T-helper 9 cell (primary cell): ENCODE measurements at regions not wholly inside any gene's neighbourhood (a gene's known extent, or its start where the extent isn't known, plus 50 kb on each side); places are given as distances from the start of the nearest gene placed in this dataset.
"Not testable (repeated sequence)": the region's sequence is repeated elsewhere in the genome, so short reads cannot be mapped to it uniquely, and the experiment has no call there.

Experiments used
- DNase-seq: peaks from one replicate; pipeline ENCODE4 v3.0.0-alpha.2; 2020

- DNase-seq: no peak
These were observed 176.4 kb upstream of the ID2 start for GRCh38 chr2:8505311-8505920.

- DNase-seq: no peak
These were observed 175.1 kb upstream of the ID2 start for GRCh38 chr2:8506746-8507145.

- DNase-seq: no peak
These were observed 173.1 kb upstream of the ID2 start for GRCh38 chr2:8508766-8509165.

- no peak for DNase-seq
These were observed 172.2 kb upstream of the ID2 start for GRCh38 chr2:8509621-8510020.

- DNase-seq: not testable (repeated sequence)
These were observed 171.8 kb upstream of the ID2 start for GRCh38 chr2:8510055-8510454.

GRCh38 chr2:8510519-8510918 lies 171.3 kb upstream of the ID2 start:
- DNase-seq: no peak

- DNase-seq: no peak
These were observed 169.8 kb upstream of the ID2 start for GRCh38 chr2:8511868-8512612.

- DNase-seq: no peak
These were observed 168.1 kb upstream of the ID2 start for GRCh38 chr2:8513601-8514273.

- DNase-seq: no peak
These were observed 167.6 kb upstream of the ID2 start for GRCh38 chr2:8514274-8514662.

GRCh38 chr2:8514796-8515758 lies 166.8 kb upstream of the ID2 start:
- peak; percentile 50 for DNase-seq

- DNase-seq: no peak
These were observed 165.9 kb upstream of the ID2 start for GRCh38 chr2:8515864-8516533.

GRCh38 chr2:8517850-8518498 lies 163.9 kb upstream of the ID2 start:
- DNase-seq: no peak

GRCh38 chr2:8518979-8519668 lies 162.7 kb upstream of the ID2 start:
- DNase-seq: no peak

- no peak for DNase-seq
These were observed 161.0 kb upstream of the ID2 start for GRCh38 chr2:8520791-8521344.

- DNase-seq: no peak
These were observed 159.2 kb upstream of the ID2 start for GRCh38 chr2:8522687-8523086.

- no peak for DNase-seq
These were observed 157.5 kb upstream of the ID2 start for GRCh38 chr2:8524388-8524787.

- DNase-seq: no peak
These were observed 157.0 kb upstream of the ID2 start for GRCh38 chr2:8524823-8525222.

- no peak for DNase-seq
These were observed 156.6 kb upstream of the ID2 start for GRCh38 chr2:8525236-8525581.

- no peak for DNase-seq
These were observed 156.1 kb upstream of the ID2 start for GRCh38 chr2:8525582-8526402.

GRCh38 chr2:8526403-8526696 lies 155.5 kb upstream of the ID2 start:
- DNase-seq: no peak
